ENCODE measurements at regions not wholly inside any gene's neighbourhood (a gene's known extent, or its start where the extent isn't known, plus 50 kb on each side); places are given as distances from the start of the nearest gene placed in this dataset. TPM values are rescaled to one million over a fixed set of nuclear protein-coding genes. Genes with fewer than 3 reads are reported as not detected.

Small RNAs in the stretch of these regions (small RNA-seq; reads per million reads assigned to genes)
- not detected for gene HMGN2P6

All from K562 (cell line).